Heart right ventricle (tissue), 16 donors: ENCODE measurements at regions not wholly inside any gene's neighbourhood (a gene's known extent, or its start where the extent isn't known, plus 50 kb on each side); places are given as distances from the start of the nearest gene placed in this dataset.

ENCODE experiments used
- ATAC-seq, 8 donors: fragments of 200-7000 bp; cut with Tn5 transposase; one replicate each; pipeline ENCODE4 v1.9.1; 2020; ENCODE audit warnings: mild to moderate bottlenecking in 8 of 8, moderate library complexity in 8 of 8, moderate number of reproducible peaks in 1 of 8
- DNase-seq, 2 donors: peaks; one replicate each; pipeline ENCODE4 v3.0.0-alpha.2; 2020
- H3K27ac ChIP-seq, 10 donors: fragments of 200-600 bp; sonication (generic) in 2 of 10; one replicate each; pipeline versions ENCODE4 v1.5.0 to v1.8.0; 2020 to 2022; ENCODE audit warnings: mild to moderate bottlenecking in 3 of 10
- H3K27me3 ChIP-seq, 7 donors: fragments of 200-600 bp; one replicate each; pipeline ENCODE4 v1.8.0; 2021 to 2022; ENCODE audit warnings: mild to moderate bottlenecking in 2 of 7
- H3K36me3 ChIP-seq, 9 donors: fragments of 200-600 bp; sonication (generic) in 1 of 9; one replicate each; pipeline versions ENCODE4 v1.5.0 to v1.8.0; 2020 to 2022; ENCODE audit warnings: mild to moderate bottlenecking in 2 of 9
- H3K4me1 ChIP-seq, 9 donors: fragments of 200-600 bp; sonication (generic) in 1 of 9; one replicate each; pipeline versions ENCODE4 v1.5.0 to v1.8.0; 2020 to 2022; ENCODE audit warnings: mild to moderate bottlenecking in 4 of 9
- H3K4me3 ChIP-seq, 10 donors: fragments of 200-600 bp; sonication (generic) in 2 of 10; one replicate each; pipeline versions ENCODE4 v1.5.0 to v1.8.0; 2020 to 2022; ENCODE audit warnings: mild to moderate bottlenecking in 7 of 10, moderate library complexity in 2 of 10
- H3K9me3 ChIP-seq, 11 donors: fragments of 200-600 bp in 10 of 11; sonication (generic) in 2 of 11; one replicate each; pipeline versions ENCODE4 v1.5.0 to v1.8.0; 2013 to 2022; ENCODE audit warnings: mild to moderate bottlenecking in 2 of 11, control low read depth in 1 of 11, moderate library complexity in 1 of 11
- WGBS, 2 donors: extraction: QIAGEN DNeasy Blood & Tissue Kit; methylation state at CpG; one replicate each; pipeline ENCODE4 v1.1.7; 2013; ENCODE audit warnings: inconsistent platforms in 1 of 2; 5-methylcytosine and 5-hydroxymethylcytosine counted together
- intact Hi-C, 10 donors: fragments of 100-400 bp; cut with DNase I; formaldehyde crosslinking; loops; one replicate each; pipeline versions ENCODE4 v1.11.1 to v1.14.2; 2022
- TF ChIP-seq, protein P1 (sequence below), 9 donors: fragments of 200-600 bp; sonication (generic) in 2 of 9; IDR thresholded peaks; one replicate each; pipeline versions ENCODE4 v1.5.0 to v1.8.0; 2021 to 2022; ENCODE audit warnings: antibody characterized with exemption in 9 of 9, mild to moderate bottlenecking in 5 of 9, moderate library complexity in 1 of 9
- donor health status: Arrhythmogenic right ventricular cardiomyopathy.
- donor health status: ischemic (EF 13 %, LVEDD 7.1; RV severe dilation, severe dysfunction).
- donor health status: healthy with polysubstance abuse.
- donor health status: DM: no; HTN: yes; CAD: no.
- donor health status: DM: no; HTN: no; CAD: no.
- donor health status: ischemic (EF 25% LVEDD 6.9; RV normal size, moderate dysfunction).
- donor health status: ischemic (EF 25% LVEDD 5.7; RV mildly dilated, moderate dysfunction).
- donor health status: healthy.
- donor health status: DM: yes; HTN: yes; CAD: no.
- donor health status: Ischemic cardiomyopathy.
- donor health status: ischemic (EF 35%, LVEDD 5.7; RV mildly dilated, moderate dysfunction).
- donor health status: nonischemic (EF 11% LVEDD 7.7; RV severe dilation, severe dysfunction).
- donor health status: DM: yes; HTN: yes; CAD: no.
- donor health status: PGD.
- donor health status: ischemic (EF 29% LVEDD 5.4; RV normal size, mild dysfunction).
- donor health status: nonischemic (EF 23%, LVEDD 6.1; RV moderate dilation, normal function).

DNA sequence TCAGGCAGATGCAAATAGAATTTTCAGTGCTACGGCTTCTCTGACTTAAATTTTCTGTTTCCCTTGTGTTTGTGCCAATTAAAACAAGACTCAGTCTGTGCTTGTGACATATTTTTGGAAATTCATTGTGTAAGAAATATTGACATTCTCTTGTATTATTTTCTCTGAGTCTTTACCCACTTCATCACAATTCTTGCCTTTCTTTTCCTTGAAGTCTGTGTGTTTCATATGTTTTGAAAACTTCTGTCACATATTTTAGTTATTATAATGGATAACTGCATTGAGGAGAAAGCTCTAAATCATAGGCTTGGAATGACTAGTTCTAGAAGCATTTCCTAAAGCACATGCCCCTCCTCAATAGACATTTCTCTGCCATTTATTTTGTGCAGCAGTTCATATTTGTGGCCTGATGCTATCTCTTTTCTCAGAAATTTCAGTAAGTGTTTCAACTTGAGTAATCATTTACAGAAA is 206.6 kb downstream of the PALM2AKAP2 start:
- 52 to 60% methylated on average over 1 of the region's 1 CpG for WGBS, 2 donors
- no peak for DNase-seq
- H3K9me3 ChIP-seq: peaks cover 0 to 11% (median 0%) of the 10 kb centered on the region in 11 donors
- H3K4me3 ChIP-seq: no peak overlapping the region
- intact Hi-C loops: no loop called here
- H3K27me3 ChIP-seq: no peaks in the 10 kb centered on the region
- H3K27ac ChIP-seq: peak overlapping the region in 5 of 10 donors; percentile 1 to 70 (median 16)
- H3K36me3 ChIP-seq: no peaks in the 10 kb centered on the region
- ATAC-seq: peak in 3 of 8 donors; percentile 18 to 53 (median 35)
- peaks cover 0 to 20% (median 5%) of the 10 kb centered on the region in 9 donors for H3K4me1 ChIP-seq
- TF ChIP-seq, protein P1, sequence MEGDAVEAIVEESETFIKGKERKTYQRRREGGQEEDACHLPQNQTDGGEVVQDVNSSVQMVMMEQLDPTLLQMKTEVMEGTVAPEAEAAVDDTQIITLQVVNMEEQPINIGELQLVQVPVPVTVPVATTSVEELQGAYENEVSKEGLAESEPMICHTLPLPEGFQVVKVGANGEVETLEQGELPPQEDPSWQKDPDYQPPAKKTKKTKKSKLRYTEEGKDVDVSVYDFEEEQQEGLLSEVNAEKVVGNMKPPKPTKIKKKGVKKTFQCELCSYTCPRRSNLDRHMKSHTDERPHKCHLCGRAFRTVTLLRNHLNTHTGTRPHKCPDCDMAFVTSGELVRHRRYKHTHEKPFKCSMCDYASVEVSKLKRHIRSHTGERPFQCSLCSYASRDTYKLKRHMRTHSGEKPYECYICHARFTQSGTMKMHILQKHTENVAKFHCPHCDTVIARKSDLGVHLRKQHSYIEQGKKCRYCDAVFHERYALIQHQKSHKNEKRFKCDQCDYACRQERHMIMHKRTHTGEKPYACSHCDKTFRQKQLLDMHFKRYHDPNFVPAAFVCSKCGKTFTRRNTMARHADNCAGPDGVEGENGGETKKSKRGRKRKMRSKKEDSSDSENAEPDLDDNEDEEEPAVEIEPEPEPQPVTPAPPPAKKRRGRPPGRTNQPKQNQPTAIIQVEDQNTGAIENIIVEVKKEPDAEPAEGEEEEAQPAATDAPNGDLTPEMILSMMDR (IDR thresholded peaks at IDR 0.05): no peak

DNA sequence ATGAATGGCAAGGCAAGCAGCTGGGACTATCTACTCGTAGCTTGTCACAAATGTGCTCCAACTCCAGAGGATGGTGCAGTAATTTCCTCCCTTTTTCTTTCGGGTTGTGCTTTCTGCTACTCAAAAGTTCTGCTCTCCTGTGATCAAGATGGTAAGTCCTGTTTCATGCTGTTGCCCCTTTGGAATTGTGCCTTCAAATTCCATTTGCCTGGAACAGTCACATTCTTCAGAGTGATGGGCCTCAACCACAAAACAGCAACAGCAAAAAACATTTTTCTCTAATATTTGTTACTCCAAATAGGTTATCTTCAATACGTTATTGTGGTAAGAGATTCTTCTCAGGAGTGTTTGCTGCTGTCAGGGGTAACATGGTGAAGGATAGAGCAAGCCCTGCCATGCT is 209.3 kb downstream of the PALM2AKAP2 start:
- TF ChIP-seq, protein P1 (IDR thresholded peaks at IDR 0.05): no peak
- WGBS, 2 donors: 86 to 93% methylated on average over 3 of the region's 3 CpGs

GRCh38 chr9:109990541-109990940 is 210.5 kb downstream of the PALM2AKAP2 start:
- no peaks in the 10 kb centered on the region for H3K36me3 ChIP-seq
- no peak for ATAC-seq
- DNase-seq: no peak
- H3K9me3 ChIP-seq: peaks cover 0 to 11% (median 0%) of the 10 kb centered on the region in 11 donors
- H3K4me3 ChIP-seq: no peak overlapping the region
- TF ChIP-seq, protein P1 (IDR thresholded peaks at IDR 0.05): no peak
- H3K27ac ChIP-seq: no peak overlapping the region
- peaks cover 0 to 38% (median 19%) of the 10 kb centered on the region in 9 donors for H3K4me1 ChIP-seq
- intact Hi-C loops: no loop called here
- no peaks in the 10 kb centered on the region for H3K27me3 ChIP-seq
- 83 to 91% methylated on average over 4 of the region's 4 CpGs for WGBS, 2 donors

More for the DNA sequence above, 209.3 kb downstream of the PALM2AKAP2 start:
- Histone ChIP-seq H3K36me3 (no peaks in the 10 kb centered on the region), H3K4me1 (peaks cover 0 to 30% (median 14%) of the 10 kb centered on the region in 9 donors), H3K4me3 (no peak overlapping the region), H3K9me3 (peaks cover 0 to 11% (median 0%) of the 10 kb centered on the region in 11 donors), H3K27me3 (no peaks in the 10 kb centered on the region), H3K27ac (no peak overlapping the region)
- intact Hi-C loops: no loop called here
- ATAC-seq (no peak), DNase-seq (no peak)

DNA sequence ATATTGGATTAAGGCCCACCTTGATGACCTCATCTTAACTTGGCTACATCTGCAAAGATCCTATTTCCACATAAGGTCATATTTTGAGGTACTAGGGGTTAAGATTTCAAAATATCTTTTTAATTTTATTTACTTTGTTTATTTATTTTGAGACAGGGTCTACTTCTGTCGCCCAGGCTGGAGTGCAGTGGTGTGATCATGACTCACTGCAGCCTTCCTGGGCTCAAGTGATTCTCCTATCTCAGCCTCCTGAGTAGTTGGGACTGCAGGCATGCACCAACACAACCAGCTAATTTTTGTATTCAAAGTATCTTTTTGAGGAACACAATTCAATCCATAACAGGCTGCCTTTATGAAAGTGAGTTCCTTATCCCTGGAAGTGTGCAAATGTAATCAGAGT is 212.3 kb downstream of the PALM2AKAP2 start:
- WGBS, 2 donors: 93% methylated on average over 1 of the region's 1 CpG
- Histone ChIP-seq H3K9me3 (peaks cover 0 to 11% (median 0%) of the 10 kb centered on the region in 11 donors), H3K4me1 (peaks cover 0 to 41% (median 14%) of the 10 kb centered on the region in 9 donors), H3K4me3 (no peak overlapping the region), H3K36me3 (no peaks in the 10 kb centered on the region), H3K27ac (no peak overlapping the region), H3K27me3 (no peaks in the 10 kb centered on the region)
- intact Hi-C loops: no loop called here
- ATAC-seq: no peak
- TF ChIP-seq, protein P1 (IDR thresholded peaks at IDR 0.05): no peak
- DNase-seq: no peak
